PC-3 (cell line): ENCODE measurements at regions not wholly inside any gene's neighbourhood (a gene's known extent, or its start where the extent isn't known, plus 50 kb on each side); places are given as distances from the start of the nearest gene placed in this dataset.

Experiments used
- ATAC-seq: fragments of 200-7000 bp; cut with Tn5 transposase; 2 replicates; pipeline ENCODE4 v1.9.1; 2020; ENCODE audit warnings: mild to moderate bottlenecking, moderate library complexity
- BruUV-seq: library from RNA; stranded (reverse); fragments of 400-500 nt; replicated peaks from 2 replicates; lab custom pipeline; 2021; lab: Mats Ljungman, UMichigan
- CTCF ChIA-PET: fragments of 300-600 bp; sonication (Branson Sonifier 250); formaldehyde crosslinking; loops from one replicate; lab custom pipeline; 2022; ENCODE audit warnings: antibody characterized with exemption; lab: Charles Lee
- POLR2A ChIA-PET: fragments of 300-600 bp; sonication (Branson Sonifier 250); formaldehyde crosslinking; loops from one replicate; lab custom pipeline; 2022; ENCODE audit warnings: antibody characterized with exemption; ENCODE audit not compliant: unreplicated experiment; lab: Charles Lee
- DNase-seq: peaks from one replicate; pipeline ENCODE4 v3.0.0-alpha.2; 2015
- H2AFZ ChIP-seq: fragments of 300-600 bp; sonication (generic); 2 replicates; pipeline ENCODE4 v1.6.0; 2016; ENCODE audit warnings: antibody characterized with exemption, low read length
- H3F3A ChIP-seq: fragments of 300-600 bp; sonication (generic); one replicate; pipeline ENCODE4 v1.6.0; 2017; ENCODE audit warnings: antibody characterized with exemption, low read length, control low read depth, mild to moderate bottlenecking; ENCODE audit not compliant: unreplicated experiment
- H3K27ac ChIP-seq: fragments of 300-600 bp; sonication (generic); 2 replicates; pipeline ENCODE4 v1.5.1; 2016; ENCODE audit warnings: mild to moderate bottlenecking, low read length
- H3K27me3 ChIP-seq: fragments of 300-600 bp; sonication (generic); 2 replicates; pipeline ENCODE4 v1.6.1; 2016; ENCODE audit warnings: low read length, mixed read lengths
- H3K36me3 ChIP-seq: fragments of 300-600 bp; sonication (generic); 2 replicates; pipeline ENCODE4 v1.6.1; 2016; ENCODE audit warnings: low read depth, mixed run types, low read length, mixed read lengths
- H3K4me1 ChIP-seq: fragments of 300-600 bp; sonication (generic); 2 replicates; pipeline ENCODE4 v1.5.1; 2016; ENCODE audit warnings: low read length; ENCODE audit not compliant: insufficient read depth
- H3K4me2 ChIP-seq: fragments of 300-600 bp; sonication (generic); 2 replicates; pipeline ENCODE4 v1.6.0; 2016; ENCODE audit warnings: low read length
- H3K4me3 ChIP-seq: fragments of 300-600 bp; sonication (generic); 2 replicates; pipeline ENCODE4 v1.5.1; 2016; ENCODE audit warnings: mild to moderate bottlenecking, low read length, mixed read lengths
- H3K79me2 ChIP-seq: fragments of 300-600 bp; sonication (generic); 2 replicates; pipeline ENCODE4 v1.6.1; 2017; ENCODE audit warnings: low read length, mixed read lengths
- H3K9ac ChIP-seq: fragments of 300-600 bp; sonication (generic); 2 replicates; pipeline ENCODE4 v1.6.0; 2016; ENCODE audit warnings: mild to moderate bottlenecking, low read length
- H3K9me2 ChIP-seq: fragments of 300-600 bp; sonication (generic); replicated peaks from 2 replicates; pipeline ENCODE4 v1.6.1; 2016; ENCODE audit warnings: mixed run types, low read length, mixed read lengths
- H3K9me3 ChIP-seq: fragments of 300-600 bp; sonication (generic); 2 replicates; pipeline ENCODE4 v1.6.1; 2016; ENCODE audit warnings: low read length, mixed read lengths
- H4K20me1 ChIP-seq: fragments of 300-600 bp; sonication (generic); 2 replicates; pipeline ENCODE4 v1.6.1; 2016; ENCODE audit warnings: low read length, mixed read lengths
- CTCF ChIP-seq: fragments of 300-600 bp; sonication (generic); conservative IDR thresholded peaks from 2 replicates; pipeline ENCODE4 v1.5.1; 2017; ENCODE audit warnings: antibody characterized with exemption, low read depth, mild to moderate bottlenecking, low read length
- EZH2 ChIP-seq: fragments of 300-600 bp; sonication (generic); IDR thresholded peaks from one replicate; pipeline ENCODE4 v1.6.1; 2017; ENCODE audit warnings: antibody characterized with exemption, mild to moderate bottlenecking, low read length; ENCODE audit not compliant: unreplicated experiment
- EZH2phosphoT487 ChIP-seq: fragments of 300-600 bp; sonication (generic); IDR thresholded peaks from 2 replicates; pipeline ENCODE4 v1.6.1; 2018; ENCODE audit warnings: mild to moderate bottlenecking, antibody characterized with exemption, low read length, borderline replicate concordance
- intact Hi-C: fragments of 100-400 bp; cut with micrococcal nuclease; formaldehyde crosslinking; loops from 2 replicates; pipeline ENCODE4 v1.9.0; 2023

- TF ChIP-seq CTCF (no peak), EZH2 (no peak), EZH2phosphoT487 (no peak)
- H3K4me2 ChIP-seq = no peak overlapping the region
- no peaks in the 10 kb centered on the region for H3F3A ChIP-seq
- H3K27ac ChIP-seq = no peak overlapping the region
- ATAC-seq (no peak), DNase-seq (peak; percentile 29)
- no peaks in the 10 kb centered on the region for H3K79me2 ChIP-seq
- H3K4me1 ChIP-seq = no peaks in the 10 kb centered on the region
- BruUV-seq = no TSS peak
- H3K9me2 ChIP-seq = no peaks in the 10 kb centered on the region
- H3K9ac ChIP-seq = no peak overlapping the region
- intact Hi-C loops = no loop called here
- no peaks in the 10 kb centered on the region for H3K36me3 ChIP-seq
- no peak overlapping the region for H3K4me3 ChIP-seq
- H4K20me1 ChIP-seq = no peaks in the 10 kb centered on the region
- CTCF ChIA-PET = no interaction called here
- no peak overlapping the region for H2AFZ ChIP-seq
- POLR2A ChIA-PET = no interaction called here
- H3K9me3 ChIP-seq = no peaks in the 10 kb centered on the region
- H3K27me3 ChIP-seq = no peaks in the 10 kb centered on the region
These were observed 83.3 kb upstream of the C2CD4B start for GRCh38 chr15:62248277-62248984.

- Histone ChIP-seq H4K20me1 (no peaks in the 10 kb centered on the region), H3F3A (no peaks in the 10 kb centered on the region), H3K36me3 (no peaks in the 10 kb centered on the region), H3K9me2 (no peaks in the 10 kb centered on the region), H2AFZ (no peak overlapping the region), H3K9ac (no peak overlapping the region), H3K79me2 (no peaks in the 10 kb centered on the region), H3K9me3 (no peaks in the 10 kb centered on the region), H3K4me1 (no peaks in the 10 kb centered on the region), H3K27me3 (no peaks in the 10 kb centered on the region), H3K4me2 (no peak overlapping the region), H3K4me3 (no peak overlapping the region), H3K27ac (no peak overlapping the region)
- ATAC-seq = no peak
- no peak for TF ChIP-seq EZH2
- no peak for TF ChIP-seq CTCF
- no peak for TF ChIP-seq EZH2phosphoT487
- intact Hi-C loops = no loop called here
- BruUV-seq = no TSS peak
- POLR2A ChIA-PET = no interaction called here
- CTCF ChIA-PET = no interaction called here
- no peak for DNase-seq
These were observed 84.4 kb upstream of the C2CD4B start for GRCh38 chr15:62249501-62249900.

- H3K9me3 ChIP-seq = no peaks in the 10 kb centered on the region
- no peaks in the 10 kb centered on the region for H3K36me3 ChIP-seq
- CTCF ChIA-PET = no interaction called here
These were observed 85.1 kb upstream of the C2CD4B start for GRCh38 chr15:62250186-62250585.

More at GRCh38 chr15:62250186-62250585, 85.1 kb upstream of the C2CD4B start:
- ATAC-seq (no peak), DNase-seq (no peak)
- no peak overlapping the region for H3K9ac ChIP-seq
- intact Hi-C loops = no loop called here
- no peaks in the 10 kb centered on the region for H3K4me1 ChIP-seq
- H3K79me2 ChIP-seq = no peaks in the 10 kb centered on the region
- no peaks in the 10 kb centered on the region for H3F3A ChIP-seq
- H3K9me2 ChIP-seq = no peaks in the 10 kb centered on the region
- H3K4me3 ChIP-seq = no peak overlapping the region
- TF ChIP-seq EZH2phosphoT487 (no peak), CTCF (no peak), EZH2 (no peak)
- H3K27ac ChIP-seq = no peak overlapping the region
- BruUV-seq = no TSS peak
- no peaks in the 10 kb centered on the region for H4K20me1 ChIP-seq
- H3K4me2 ChIP-seq = no peak overlapping the region
- H2AFZ ChIP-seq = no peak overlapping the region
- POLR2A ChIA-PET = no interaction called here
- no peaks in the 10 kb centered on the region for H3K27me3 ChIP-seq
